ENCODE measurements at regions not wholly inside any gene's neighbourhood (a gene's known extent, or its start where the extent isn't known, plus 50 kb on each side); places are given as distances from the start of the nearest gene placed in this dataset.

DNA sequence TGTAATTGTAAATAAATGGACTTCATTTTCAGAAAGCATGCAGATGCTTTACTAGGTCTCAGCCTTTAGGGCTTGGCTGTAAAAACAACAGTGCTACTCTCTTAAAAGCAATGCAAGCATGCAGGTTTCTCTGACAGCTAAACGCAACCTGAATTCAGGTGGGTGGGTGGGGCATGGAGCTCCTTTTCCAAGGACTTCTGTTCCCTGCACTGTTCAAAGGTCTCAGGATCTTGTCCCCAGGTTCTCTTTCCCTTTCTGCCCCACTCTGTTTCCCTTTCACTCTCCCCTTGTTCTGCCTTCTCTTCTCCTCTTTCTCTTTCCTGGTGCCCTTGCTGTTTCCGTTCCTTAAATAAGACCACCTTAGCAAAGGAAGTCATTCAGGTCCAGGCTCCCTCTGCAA is 1527.5 kb upstream of the SLC10A2 start:
- H3K4me3 ChIP-seq (ENCODE audit: extremely low read depth in 1 of 4, insufficient read depth in 2 of 4, low read depth in 3 of 4, low read length in 4 of 4), result no peak overlapping the region
- H2AK5ac ChIP-seq (ENCODE audit: low read depth, low read length), result no peak overlapping the region
- no peak overlapping the region for H2BK120ac ChIP-seq (replicated peaks; ENCODE audit: low read depth, low read length)
- ChIA-PET POLR2A (ENCODE audit: partially characterized antibody) (no interaction called here), CTCF (ENCODE audit: partially characterized antibody) (interaction anchor here (0.6 to 1.0 kb wide), 3 partner anchors 14 to 957 kb away, joined by 3 read pairs; no protein-coding TSS in a partner anchor)
- H3K27me3 ChIP-seq (replicated peaks in 1 of 4; ENCODE audit: control insufficient read depth in 3 of 4, extremely low read depth in 1 of 4, insufficient read depth in 3 of 4, low read length in 3 of 4), result no peaks in the 10 kb centered on the region
- H3K56ac ChIP-seq (replicated peaks; ENCODE audit: insufficient read length, low read depth, low read length), result no peak overlapping the region
- FAIRE-seq, result no peak
- TF ChIP-seq POLR2AphosphoS5 (IDR thresholded peaks at IDR 0.05; ENCODE audit: low read depth, low read length), result no peak
- TF ChIP-seq BACH1 (IDR thresholded peaks at IDR 0.05; ENCODE audit: low read length), result no peak
- TF ChIP-seq HDAC6 (IDR thresholded peaks at IDR 0.05; ENCODE audit: low read depth, low read length), result no peak
- no peak for TF ChIP-seq ASH2L (IDR thresholded peaks at IDR 0.05; ENCODE audit: low read length)
- no peak for TF ChIP-seq SUZ12 (IDR thresholded peaks at IDR 0.05; ENCODE audit: low read length)
- TF ChIP-seq EZH2 (IDR thresholded peaks at IDR 0.05; ENCODE audit: low read depth, low read length, severe bottlenecking), result no peak
- no peaks in the 10 kb centered on the region for H3K4me1 ChIP-seq (replicated peaks in 1 of 4; ENCODE audit: control insufficient read depth in 3 of 4, insufficient read depth in 4 of 4, low read length in 3 of 4)
- H3K79me1 ChIP-seq (ENCODE audit: low read depth, low read length), result no peaks in the 10 kb centered on the region
- no peak overlapping the region for H3K4ac ChIP-seq (replicated peaks; ENCODE audit: insufficient read length, low read depth, low read length)
- no peaks in the 10 kb centered on the region for H3K9me3 ChIP-seq (ENCODE audit: insufficient read depth in 2 of 2, low read depth in 1 of 2, low read length in 1 of 2)
- H3K14ac ChIP-seq (ENCODE audit: insufficient read length), result no peak overlapping the region
- no peak overlapping the region for H2BK20ac ChIP-seq (ENCODE audit: low read length)
- WGBS, 2 experiments (ENCODE audit: extremely low coverage in 1 of 2, insufficient coverage in 1 of 2, insufficient read length in 1 of 2, insufficient replicate concordance in 2 of 2, low coverage in 1 of 2, low lambda C conversion rate in 2 of 2, missing lambda C conversion rate in 1 of 2), result 80% methylated on average over 2 of the region's 2 CpGs; no CpG with 5 or more reads in 1 of the 2 experiments
- no peak overlapping the region for H4K91ac ChIP-seq (replicated peaks; ENCODE audit: insufficient read length, low read length)
- H3K23me2 ChIP-seq (ENCODE audit: low read depth, low read length), result no peaks in the 10 kb centered on the region
- H3K4me2 ChIP-seq (ENCODE audit: insufficient read depth in 1 of 2, low read depth in 2 of 2, low read length in 2 of 2), result no peak overlapping the region
- no peak overlapping the region for H2BK5ac ChIP-seq (ENCODE audit: low read depth, low read length)
- H4K5ac ChIP-seq (ENCODE audit: insufficient read length, low read depth, low read length), result no peak overlapping the region
- no peak overlapping the region for H3K18ac ChIP-seq (ENCODE audit: extremely low read depth, low read length)
- no peaks in the 10 kb centered on the region for H3K36me3 ChIP-seq (ENCODE audit: control insufficient read depth in 2 of 4, insufficient read depth in 4 of 4, low read length in 3 of 4)
- H2BK15ac ChIP-seq (ENCODE audit: low read length), result no peak overlapping the region
- no peak overlapping the region for H4K8ac ChIP-seq (ENCODE audit: extremely low read depth, insufficient read depth, low read length)
- H2BK12ac ChIP-seq (ENCODE audit: low read depth, low read length), result no peak overlapping the region
- H3K79me2 ChIP-seq (ENCODE audit: control insufficient read depth in 1 of 2, insufficient read depth in 2 of 2, low read length in 2 of 2), result no peaks in the 10 kb centered on the region
- no peaks in the 10 kb centered on the region for H4K20me1 ChIP-seq (replicated peaks in 1 of 2; ENCODE audit: control insufficient read depth in 1 of 2, insufficient read depth in 2 of 2, low read length in 2 of 2)
- H3K9ac ChIP-seq (replicated peaks in 1 of 4; ENCODE audit: extremely low read depth in 1 of 4, low read depth in 3 of 4, low read length in 3 of 4), result no peak overlapping the region
- no peak for DNase-seq (ENCODE audit: low read depth in 1 of 2, low spot score in 2 of 2)
- no peak overlapping the region for H3K27ac ChIP-seq (ENCODE audit: low read depth, low read length)
- H2AFZ ChIP-seq (ENCODE audit: low read length), result peak overlapping the region; percentile 44; the same call in 1 of the 2 replicates
- no peak overlapping the region for H3K23ac ChIP-seq (ENCODE audit: insufficient read length)
